SK-N-SH treated with all-trans-retinoic acid at 6 μM for 48 hours (cell line): ENCODE measurements at regions not wholly inside any gene's neighbourhood (a gene's known extent, or its start where the extent isn't known, plus 50 kb on each side); places are given as distances from the start of the nearest gene placed in this dataset.

ENCODE experiments used
- ATAC-seq: fragments of 200-7000 bp; cut with Tn5 transposase; 3 replicates; pipeline ENCODE4 v1.9.1; 2020; ENCODE audit warnings: mild to moderate bottlenecking, moderate library complexity
- ARNTL ChIP-seq: fragments of 450-650 bp; formaldehyde crosslinking; IDR thresholded peaks from 2 replicates; pipeline ENCODE4 v1.5.0; 2020; ENCODE audit warnings: low read depth, mild to moderate bottlenecking, moderate library complexity, borderline replicate concordance
- BACH2 ChIP-seq: fragments of 250-450 bp; sonication (Bioruptor Pico); IDR thresholded peaks from 2 replicates; pipeline ENCODE4 v1.9.0; 2021; ENCODE audit warnings: mild to moderate bottlenecking, borderline replicate concordance
- CSDC2 ChIP-seq: fragments of 250-450 bp; sonication (Bioruptor Pico); IDR thresholded peaks from 2 replicates; pipeline ENCODE4 v1.5.0; 2020; ENCODE audit warnings: mild to moderate bottlenecking, moderate library complexity
- ESRRG ChIP-seq: fragments of 250-450 bp; sonication (Bioruptor Pico); IDR thresholded peaks from 2 replicates; pipeline ENCODE4 v1.6.1; 2021; ENCODE audit warnings: mild to moderate bottlenecking
- GLIS3 ChIP-seq: fragments of 250-450 bp; sonication (Bioruptor Pico); IDR thresholded peaks from 2 replicates; pipeline ENCODE4 v1.5.0; 2020; ENCODE audit warnings: mild to moderate bottlenecking, moderate library complexity
- ISL1 ChIP-seq: fragments of 250-450 bp; sonication (Bioruptor Pico); IDR thresholded peaks from 2 replicates; pipeline ENCODE4 v2.1.2; 2022; ENCODE audit warnings: mild to moderate bottlenecking, moderate library complexity
- OSR1 ChIP-seq: fragments of 250-450 bp; sonication (Bioruptor Pico); IDR thresholded peaks from 2 replicates; pipeline ENCODE4 v1.8.0; 2022; ENCODE audit warnings: moderate library complexity, mild to moderate bottlenecking, inconsistent platforms
- PPARA ChIP-seq: fragments of 250-450 bp; sonication (Bioruptor Pico); IDR thresholded peaks from 2 replicates; pipeline ENCODE4 v1.5.0; 2020; ENCODE audit warnings: mild to moderate bottlenecking, borderline replicate concordance
- RARB ChIP-seq: fragments of 250-450 bp; sonication (Bioruptor Pico); IDR thresholded peaks from 2 replicates; pipeline ENCODE4 v1.8.0; 2021; ENCODE audit warnings: mild to moderate bottlenecking, moderate library complexity
- SNAI2 ChIP-seq: fragments of 250-450 bp; sonication (Bioruptor Pico); IDR thresholded peaks from 2 replicates; pipeline ENCODE4 v1.5.0; 2020; ENCODE audit warnings: mild to moderate bottlenecking, moderate library complexity
- TCF4 ChIP-seq: fragments of 250-450 bp; sonication (Bioruptor Pico); IDR thresholded peaks from 2 replicates; pipeline ENCODE4 v1.8.0; 2021; ENCODE audit warnings: mild to moderate bottlenecking, moderate library complexity, borderline replicate concordance
- TOX ChIP-seq: fragments of 250-450 bp; sonication (Bioruptor Pico); IDR thresholded peaks from 2 replicates; pipeline ENCODE4 v1.8.0; 2021; ENCODE audit warnings: mild to moderate bottlenecking, moderate library complexity, borderline replicate concordance
- ZC3H10 ChIP-seq: fragments of 250-450 bp; sonication (Bioruptor Pico); IDR thresholded peaks from 2 replicates; pipeline ENCODE4 v1.5.1; 2021; ENCODE audit warnings: mild to moderate bottlenecking, moderate library complexity
- ZFP30 ChIP-seq: fragments of 450-650 bp; formaldehyde crosslinking; IDR thresholded peaks from 2 replicates; pipeline ENCODE4 v1.5.0; 2022; ENCODE audit warnings: mild to moderate bottlenecking, moderate library complexity
- ZNF565 ChIP-seq: fragments of 450-650 bp; formaldehyde crosslinking; conservative IDR thresholded peaks from 2 replicates; pipeline ENCODE4 v1.5.0; 2020; ENCODE audit warnings: low read depth, mild to moderate bottlenecking, moderate library complexity
- ZNF70 ChIP-seq: fragments of 450-650 bp; formaldehyde crosslinking; IDR thresholded peaks from 2 replicates; pipeline ENCODE4 v1.5.0; 2020; ENCODE audit warnings: mild to moderate bottlenecking, moderate library complexity
- ZNF8 ChIP-seq: fragments of 450-650 bp; formaldehyde crosslinking; IDR thresholded peaks from 2 replicates; pipeline ENCODE4 v1.5.0; 2020; ENCODE audit warnings: mild to moderate bottlenecking, moderate library complexity
- TF ChIP-seq, protein P1 (sequence below): fragments of 250-450 bp; sonication (Bioruptor Pico); IDR thresholded peaks from 2 replicates; pipeline ENCODE4 v1.8.0; 2020; ENCODE audit warnings: mild to moderate bottlenecking, moderate library complexity, borderline replicate concordance
- TF ChIP-seq, protein P2 (sequence below): fragments of 250-450 bp; sonication (Bioruptor Pico); IDR thresholded peaks from 2 replicates; pipeline ENCODE4 v1.5.1; 2021; ENCODE audit warnings: mild to moderate bottlenecking, moderate library complexity
- TF ChIP-seq, protein P3 (sequence below): fragments of 250-450 bp; sonication (Bioruptor Pico); IDR thresholded peaks from 2 replicates; pipeline ENCODE4 v1.5.1; 2020; ENCODE audit warnings: low read depth, mild to moderate bottlenecking, moderate library complexity
- TF ChIP-seq, protein P4 (sequence below): fragments of 250-450 bp; sonication (Bioruptor Pico); IDR thresholded peaks from 2 replicates; pipeline ENCODE4 v1.8.0; 2021; ENCODE audit warnings: low read depth, mild to moderate bottlenecking, moderate library complexity, borderline replicate concordance
- TF ChIP-seq, protein P5 (sequence below): fragments of 250-450 bp; sonication (Bioruptor Pico); IDR thresholded peaks from 2 replicates; pipeline ENCODE4 v1.5.0; 2020; ENCODE audit warnings: mild to moderate bottlenecking, moderate library complexity

DNA sequence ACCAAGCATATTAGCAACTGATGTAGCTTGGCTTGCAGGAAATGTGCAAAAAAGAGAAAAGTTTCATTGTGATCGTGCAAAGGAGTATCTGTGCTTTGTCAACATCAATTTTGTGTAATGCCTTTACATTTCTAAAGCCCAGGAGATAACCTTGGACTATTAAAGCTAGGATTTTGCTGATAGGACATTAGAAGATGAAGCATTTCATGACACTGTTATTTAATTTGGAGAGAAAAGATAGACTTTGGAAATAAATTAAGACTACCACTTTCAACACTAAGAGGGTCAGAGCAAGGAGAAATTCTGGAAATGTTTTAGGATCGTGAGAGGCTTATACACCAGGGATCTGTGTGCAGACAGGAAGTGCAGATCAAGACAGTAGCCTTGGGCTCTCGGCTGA lies 120.6 kb upstream of the MID1 start:
- no peak for ATAC-seq
- TF ChIP-seq ISL1 (CRISPR knock-in tag): peak; percentile 77
- no peak for TF ChIP-seq PPARA (CRISPR knock-in tag)
- TF ChIP-seq GLIS3 (CRISPR knock-in tag): no peak
- TF ChIP-seq RARB: no peak
- TF ChIP-seq, protein P1, sequence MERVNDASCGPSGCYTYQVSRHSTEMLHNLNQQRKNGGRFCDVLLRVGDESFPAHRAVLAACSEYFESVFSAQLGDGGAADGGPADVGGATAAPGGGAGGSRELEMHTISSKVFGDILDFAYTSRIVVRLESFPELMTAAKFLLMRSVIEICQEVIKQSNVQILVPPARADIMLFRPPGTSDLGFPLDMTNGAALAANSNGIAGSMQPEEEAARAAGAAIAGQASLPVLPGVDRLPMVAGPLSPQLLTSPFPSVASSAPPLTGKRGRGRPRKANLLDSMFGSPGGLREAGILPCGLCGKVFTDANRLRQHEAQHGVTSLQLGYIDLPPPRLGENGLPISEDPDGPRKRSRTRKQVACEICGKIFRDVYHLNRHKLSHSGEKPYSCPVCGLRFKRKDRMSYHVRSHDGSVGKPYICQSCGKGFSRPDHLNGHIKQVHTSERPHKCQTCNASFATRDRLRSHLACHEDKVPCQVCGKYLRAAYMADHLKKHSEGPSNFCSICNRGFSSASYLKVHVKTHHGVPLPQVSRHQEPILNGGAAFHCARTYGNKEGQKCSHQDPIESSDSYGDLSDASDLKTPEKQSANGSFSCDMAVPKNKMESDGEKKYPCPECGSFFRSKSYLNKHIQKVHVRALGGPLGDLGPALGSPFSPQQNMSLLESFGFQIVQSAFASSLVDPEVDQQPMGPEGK: no peak
- peak; percentile 45; the same call in 1 of the 2 replicates for TF ChIP-seq TCF4 (CRISPR knock-in tag)

DNA sequence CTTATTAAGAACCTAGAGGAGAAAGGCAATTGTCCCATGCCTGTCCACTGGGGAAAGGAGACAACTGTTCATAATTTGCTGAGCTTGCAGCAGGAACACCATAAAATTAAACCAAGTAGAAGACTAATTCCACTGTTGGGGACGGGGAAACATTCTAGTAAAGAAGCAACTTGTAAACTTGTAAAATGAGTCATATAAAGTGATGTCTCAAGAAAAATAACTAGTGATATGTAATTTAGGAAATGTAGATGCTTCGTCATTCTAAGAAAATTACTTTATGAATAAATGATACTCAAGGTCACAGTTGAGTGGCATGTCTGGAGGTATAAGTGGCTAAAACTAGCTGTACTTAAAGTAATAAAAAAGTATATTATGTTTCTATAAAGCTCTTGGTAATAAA lies 121.2 kb upstream of the MID1 start:
- TF ChIP-seq, protein P2, sequence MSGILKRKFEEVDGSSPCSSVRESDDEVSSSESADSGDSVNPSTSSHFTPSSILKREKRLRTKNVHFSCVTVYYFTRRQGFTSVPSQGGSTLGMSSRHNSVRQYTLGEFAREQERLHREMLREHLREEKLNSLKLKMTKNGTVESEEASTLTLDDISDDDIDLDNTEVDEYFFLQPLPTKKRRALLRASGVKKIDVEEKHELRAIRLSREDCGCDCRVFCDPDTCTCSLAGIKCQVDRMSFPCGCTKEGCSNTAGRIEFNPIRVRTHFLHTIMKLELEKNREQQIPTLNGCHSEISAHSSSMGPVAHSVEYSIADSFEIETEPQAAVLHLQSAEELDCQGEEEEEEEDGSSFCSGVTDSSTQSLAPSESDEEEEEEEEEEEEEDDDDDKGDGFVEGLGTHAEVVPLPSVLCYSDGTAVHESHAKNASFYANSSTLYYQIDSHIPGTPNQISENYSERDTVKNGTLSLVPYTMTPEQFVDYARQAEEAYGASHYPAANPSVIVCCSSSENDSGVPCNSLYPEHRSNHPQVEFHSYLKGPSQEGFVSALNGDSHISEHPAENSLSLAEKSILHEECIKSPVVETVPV (CRISPR knock-in tag): no peak
- TF ChIP-seq ARNTL (CRISPR knock-in tag): no peak
- no peak for TF ChIP-seq ZNF70
- no peak for TF ChIP-seq ISL1 (CRISPR knock-in tag)
- TF ChIP-seq TOX (CRISPR knock-in tag): no peak
- no peak for TF ChIP-seq ZFP30
- no peak for TF ChIP-seq GLIS3 (CRISPR knock-in tag)
- TF ChIP-seq TCF4 (CRISPR knock-in tag): no peak
- no peak for TF ChIP-seq ESRRG
- TF ChIP-seq OSR1 (CRISPR knock-in tag): no peak
- no peak for TF ChIP-seq ZNF565
- TF ChIP-seq, protein P3, sequence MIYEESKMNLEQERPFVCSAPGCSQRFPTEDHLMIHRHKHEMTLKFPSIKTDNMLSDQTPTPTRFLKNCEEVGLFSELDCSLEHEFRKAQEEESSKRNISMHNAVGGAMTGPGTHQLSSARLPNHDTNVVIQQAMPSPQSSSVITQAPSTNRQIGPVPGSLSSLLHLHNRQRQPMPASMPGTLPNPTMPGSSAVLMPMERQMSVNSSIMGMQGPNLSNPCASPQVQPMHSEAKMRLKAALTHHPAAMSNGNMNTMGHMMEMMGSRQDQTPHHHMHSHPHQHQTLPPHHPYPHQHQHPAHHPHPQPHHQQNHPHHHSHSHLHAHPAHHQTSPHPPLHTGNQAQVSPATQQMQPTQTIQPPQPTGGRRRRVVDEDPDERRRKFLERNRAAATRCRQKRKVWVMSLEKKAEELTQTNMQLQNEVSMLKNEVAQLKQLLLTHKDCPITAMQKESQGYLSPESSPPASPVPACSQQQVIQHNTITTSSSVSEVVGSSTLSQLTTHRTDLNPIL (CRISPR knock-in tag): no peak
- TF ChIP-seq ZC3H10 (CRISPR knock-in tag): no peak
- no peak for TF ChIP-seq PPARA (CRISPR knock-in tag)
- TF ChIP-seq, all 23 proteins: peak for 0
- no peak for ATAC-seq

DNA sequence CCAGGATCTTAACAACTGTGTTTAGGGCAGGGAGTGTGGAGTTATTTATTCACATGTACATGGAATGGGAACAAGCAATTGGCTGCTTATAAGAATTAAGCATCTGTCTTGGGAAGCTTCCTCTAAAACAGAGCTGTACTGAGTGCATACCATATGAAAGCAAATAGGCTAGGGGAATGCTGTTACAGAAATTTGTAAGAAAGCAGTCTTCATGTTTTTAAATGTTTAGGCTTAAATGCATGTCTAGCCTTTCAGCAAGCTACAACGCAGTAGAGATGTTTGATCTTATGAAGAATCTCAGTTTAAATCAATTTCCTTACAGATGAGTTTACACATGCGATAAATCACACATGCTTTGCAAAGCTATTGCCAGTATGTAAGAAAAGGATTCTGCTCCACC lies 123.1 kb upstream of the MID1 start:
- no peak for ATAC-seq

More for the DNA sequence above, 123.1 kb upstream of the MID1 start:
- no peak for TF ChIP-seq TCF4 (CRISPR knock-in tag)
- TF ChIP-seq ZC3H10 (CRISPR knock-in tag): no peak
- TF ChIP-seq SNAI2 (CRISPR knock-in tag): no peak
- TF ChIP-seq BACH2 (CRISPR knock-in tag): no peak
- no peak for TF ChIP-seq GLIS3 (CRISPR knock-in tag)
- no peak for TF ChIP-seq OSR1 (CRISPR knock-in tag)
- TF ChIP-seq ZNF8 (CRISPR knock-in tag): no peak
- no peak for TF ChIP-seq ISL1 (CRISPR knock-in tag)
- TF ChIP-seq, protein P4, sequence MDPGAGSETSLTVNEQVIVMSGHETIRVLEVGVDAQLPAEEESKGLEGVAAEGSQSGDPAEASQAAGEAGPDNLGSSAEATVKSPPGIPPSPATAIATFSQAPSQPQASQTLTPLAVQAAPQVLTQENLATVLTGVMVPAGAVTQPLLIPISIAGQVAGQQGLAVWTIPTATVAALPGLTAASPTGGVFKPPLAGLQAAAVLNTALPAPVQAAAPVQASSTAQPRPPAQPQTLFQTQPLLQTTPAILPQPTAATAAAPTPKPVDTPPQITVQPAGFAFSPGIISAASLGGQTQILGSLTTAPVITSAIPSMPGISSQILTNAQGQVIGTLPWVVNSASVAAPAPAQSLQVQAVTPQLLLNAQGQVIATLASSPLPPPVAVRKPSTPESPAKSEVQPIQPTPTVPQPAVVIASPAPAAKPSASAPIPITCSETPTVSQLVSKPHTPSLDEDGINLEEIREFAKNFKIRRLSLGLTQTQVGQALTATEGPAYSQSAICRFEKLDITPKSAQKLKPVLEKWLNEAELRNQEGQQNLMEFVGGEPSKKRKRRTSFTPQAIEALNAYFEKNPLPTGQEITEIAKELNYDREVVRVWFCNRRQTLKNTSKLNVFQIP (CRISPR knock-in tag): no peak
- TF ChIP-seq, protein P5, sequence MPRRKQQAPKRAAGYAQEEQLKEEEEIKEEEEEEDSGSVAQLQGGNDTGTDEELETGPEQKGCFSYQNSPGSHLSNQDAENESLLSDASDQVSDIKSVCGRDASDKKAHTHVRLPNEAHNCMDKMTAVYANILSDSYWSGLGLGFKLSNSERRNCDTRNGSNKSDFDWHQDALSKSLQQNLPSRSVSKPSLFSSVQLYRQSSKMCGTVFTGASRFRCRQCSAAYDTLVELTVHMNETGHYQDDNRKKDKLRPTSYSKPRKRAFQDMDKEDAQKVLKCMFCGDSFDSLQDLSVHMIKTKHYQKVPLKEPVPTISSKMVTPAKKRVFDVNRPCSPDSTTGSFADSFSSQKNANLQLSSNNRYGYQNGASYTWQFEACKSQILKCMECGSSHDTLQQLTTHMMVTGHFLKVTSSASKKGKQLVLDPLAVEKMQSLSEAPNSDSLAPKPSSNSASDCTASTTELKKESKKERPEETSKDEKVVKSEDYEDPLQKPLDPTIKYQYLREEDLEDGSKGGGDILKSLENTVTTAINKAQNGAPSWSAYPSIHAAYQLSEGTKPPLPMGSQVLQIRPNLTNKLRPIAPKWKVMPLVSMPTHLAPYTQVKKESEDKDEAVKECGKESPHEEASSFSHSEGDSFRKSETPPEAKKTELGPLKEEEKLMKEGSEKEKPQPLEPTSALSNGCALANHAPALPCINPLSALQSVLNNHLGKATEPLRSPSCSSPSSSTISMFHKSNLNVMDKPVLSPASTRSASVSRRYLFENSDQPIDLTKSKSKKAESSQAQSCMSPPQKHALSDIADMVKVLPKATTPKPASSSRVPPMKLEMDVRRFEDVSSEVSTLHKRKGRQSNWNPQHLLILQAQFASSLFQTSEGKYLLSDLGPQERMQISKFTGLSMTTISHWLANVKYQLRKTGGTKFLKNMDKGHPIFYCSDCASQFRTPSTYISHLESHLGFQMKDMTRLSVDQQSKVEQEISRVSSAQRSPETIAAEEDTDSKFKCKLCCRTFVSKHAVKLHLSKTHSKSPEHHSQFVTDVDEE (CRISPR knock-in tag): no peak
- no peak for TF ChIP-seq TOX (CRISPR knock-in tag)
- no peak for TF ChIP-seq CSDC2 (CRISPR knock-in tag)
- TF ChIP-seq, protein P3 (CRISPR knock-in tag): no peak
